Gastroesophageal sphincter (tissue), 4 donors: ENCODE measurements at regions not wholly inside any gene's neighbourhood (a gene's known extent, or its start where the extent isn't known, plus 50 kb on each side); places are given as distances from the start of the nearest gene placed in this dataset.

Source experiments
- ATAC-seq: fragments of 150-250 bp; one replicate; pipeline ENCODE4 v1.9.1; 2016; ENCODE audit warnings: mild to moderate bottlenecking, moderate library complexity
- H3K27ac ChIP-seq, 4 donors: fragments of 200-600 bp; sonication (generic) in 3 of 4; 1 replicate in 3 of 4; 2 replicates in 1 of 4; pipeline ENCODE4 v1.5.1; 2016 to 2019
- H3K27me3 ChIP-seq: fragments of 200-600 bp; sonication (generic); one replicate; pipeline ENCODE4 v1.5.1; 2019
- H3K36me3 ChIP-seq, 2 donors: fragments of 200-600 bp; sonication (generic); one replicate each; pipeline ENCODE4 v1.5.1; 2019; ENCODE audit warnings: control low read depth in 1 of 2
- H3K4me1 ChIP-seq, 3 donors: fragments of 200-600 bp; sonication (generic); 1 replicate in 2 of 3; 2 replicates in 1 of 3; pipeline ENCODE4 v1.5.1; 2016 to 2019; ENCODE audit warnings: control low read depth in 2 of 3
- H3K4me3 ChIP-seq, 2 donors: fragments of 200-600 bp; sonication (generic); one replicate each; pipeline ENCODE4 v1.5.1; 2019; ENCODE audit warnings: mild to moderate bottlenecking in 1 of 2, moderate library complexity in 1 of 2
- H3K9me3 ChIP-seq, 3 donors: fragments of 200-600 bp; sonication (generic); one replicate each; pipeline ENCODE4 v1.5.1; 2017 to 2019; ENCODE audit warnings: control low read depth in 2 of 3
- EP300 ChIP-seq: sonication (generic); formaldehyde crosslinking; IDR thresholded peaks from one replicate; pipeline ENCODE4 v1.6.1; 2017; ENCODE audit warnings: antibody characterized with exemption, mild to moderate bottlenecking
- POLR2A ChIP-seq, 2 donors: fragments of 450-650 bp; IDR thresholded peaks; one replicate each; pipeline ENCODE4 v1.6.1; 2017; ENCODE audit warnings: antibody characterized with exemption in 2 of 2, mild to moderate bottlenecking in 2 of 2, moderate library complexity in 1 of 2
- POLR2AphosphoS5 ChIP-seq: sonication (generic); formaldehyde crosslinking; IDR thresholded peaks from one replicate; pipeline ENCODE4 v1.6.1; 2017; ENCODE audit warnings: antibody characterized with exemption
- WGBS, 2 donors: methylation state at CpG; one replicate each; pipeline ENCODE4 v1.1.5; 2018; ENCODE audit warnings: low coverage in 1 of 2; 5-methylcytosine and 5-hydroxymethylcytosine counted together
- TF ChIP-seq, protein P1 (sequence below), 4 experiments: fragments of 200-600 bp in 2 of 4; fragments of 450-650 bp in 2 of 4; sonication (generic) in 1 of 4; IDR thresholded peaks; one replicate each; pipeline ENCODE4 v1.5.1; 2017 to 2019; ENCODE audit warnings: antibody characterized with exemption in 4 of 4, mild to moderate bottlenecking in 2 of 4, moderate library complexity in 2 of 4

GRCh38 chr3:88678747-88679146 is 428.7 kb upstream of the EPHA3 start:
- H3K27ac ChIP-seq, result no peak overlapping the region
- no peaks in the 10 kb centered on the region for H3K9me3 ChIP-seq
- H3K36me3 ChIP-seq, result no peaks in the 10 kb centered on the region
- no peaks in the 10 kb centered on the region for H3K27me3 ChIP-seq
- TF ChIP-seq POLR2AphosphoS5 (no peak), EP300 (no peak), POLR2A (IDR thresholded peaks at IDR 0.05) (no peak)
- TF ChIP-seq, protein P1, sequence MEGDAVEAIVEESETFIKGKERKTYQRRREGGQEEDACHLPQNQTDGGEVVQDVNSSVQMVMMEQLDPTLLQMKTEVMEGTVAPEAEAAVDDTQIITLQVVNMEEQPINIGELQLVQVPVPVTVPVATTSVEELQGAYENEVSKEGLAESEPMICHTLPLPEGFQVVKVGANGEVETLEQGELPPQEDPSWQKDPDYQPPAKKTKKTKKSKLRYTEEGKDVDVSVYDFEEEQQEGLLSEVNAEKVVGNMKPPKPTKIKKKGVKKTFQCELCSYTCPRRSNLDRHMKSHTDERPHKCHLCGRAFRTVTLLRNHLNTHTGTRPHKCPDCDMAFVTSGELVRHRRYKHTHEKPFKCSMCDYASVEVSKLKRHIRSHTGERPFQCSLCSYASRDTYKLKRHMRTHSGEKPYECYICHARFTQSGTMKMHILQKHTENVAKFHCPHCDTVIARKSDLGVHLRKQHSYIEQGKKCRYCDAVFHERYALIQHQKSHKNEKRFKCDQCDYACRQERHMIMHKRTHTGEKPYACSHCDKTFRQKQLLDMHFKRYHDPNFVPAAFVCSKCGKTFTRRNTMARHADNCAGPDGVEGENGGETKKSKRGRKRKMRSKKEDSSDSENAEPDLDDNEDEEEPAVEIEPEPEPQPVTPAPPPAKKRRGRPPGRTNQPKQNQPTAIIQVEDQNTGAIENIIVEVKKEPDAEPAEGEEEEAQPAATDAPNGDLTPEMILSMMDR (IDR thresholded peaks at IDR 0.05), result no peak
- no peak overlapping the region for H3K4me3 ChIP-seq
- no peak for ATAC-seq
- WGBS, 2 donors, result 89 to 100% methylated on average over 2 of the region's 3 CpGs
- H3K4me1 ChIP-seq, result no peaks in the 10 kb centered on the region

DNA sequence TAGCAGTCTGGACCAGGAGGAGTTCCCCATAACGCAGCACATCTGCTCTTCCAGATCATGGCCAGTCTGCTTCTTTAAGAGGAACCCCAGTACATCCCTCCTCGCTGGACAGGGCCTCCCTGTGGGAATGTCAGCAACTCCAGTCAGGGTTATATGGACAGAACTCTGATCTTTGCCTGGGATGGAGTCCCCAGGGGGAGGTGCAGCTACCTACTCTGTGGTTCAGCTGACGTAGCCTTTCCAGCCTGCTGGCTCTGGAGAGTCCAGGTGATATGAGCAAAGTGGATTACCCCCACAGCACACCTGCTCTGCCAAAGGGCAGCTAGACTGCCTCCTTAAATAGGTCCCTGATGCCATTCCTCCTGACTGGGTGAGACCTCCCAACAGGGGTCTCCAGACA is 417.1 kb upstream of the EPHA3 start:
- Histone ChIP-seq H3K9me3 (no peaks in the 10 kb centered on the region), H3K4me1 (no peaks in the 10 kb centered on the region), H3K4me3 (no peak overlapping the region), H3K27me3 (no peaks in the 10 kb centered on the region), H3K27ac (no peak overlapping the region), H3K36me3 (no peaks in the 10 kb centered on the region)
- no CpG with 5 or more reads among the region's 3 CpGs for WGBS, 2 donors
- TF ChIP-seq EP300, result no peak
- TF ChIP-seq, protein P1 (IDR thresholded peaks at IDR 0.05), result no peak
- ATAC-seq, result no peak

DNA sequence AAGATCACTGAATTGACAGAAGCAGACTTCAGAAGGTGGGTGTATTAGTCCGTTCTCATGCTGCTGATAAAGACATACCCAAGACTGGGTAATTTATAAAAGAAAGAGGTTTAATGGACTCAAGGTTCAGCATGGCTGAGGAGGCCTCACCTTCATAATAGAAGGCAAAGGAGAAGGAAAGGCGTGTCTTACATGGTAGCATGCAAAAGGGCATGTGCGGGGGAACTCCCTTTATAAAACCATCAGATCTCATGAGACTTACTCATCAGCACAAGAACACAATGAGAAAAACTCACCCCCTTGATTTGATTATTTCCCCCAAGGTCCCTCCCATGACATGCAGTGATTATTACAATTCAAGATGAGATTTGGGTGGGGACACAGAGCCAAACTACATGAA is 416.3 kb upstream of the EPHA3 start:
- no peak for ATAC-seq
- 92 to 100% methylated on average over 1 to 3 of the region's 3 CpGs for WGBS, 2 donors
- no peaks in the 10 kb centered on the region for H3K27me3 ChIP-seq
- H3K4me3 ChIP-seq, result no peak overlapping the region
- H3K27ac ChIP-seq, result no peak overlapping the region
- TF ChIP-seq POLR2AphosphoS5 (no peak), POLR2A (IDR thresholded peaks at IDR 0.05) (no peak), EP300 (no peak)
- TF ChIP-seq, protein P1 (IDR thresholded peaks at IDR 0.05), result no peak
- no peaks in the 10 kb centered on the region for H3K9me3 ChIP-seq
- no peaks in the 10 kb centered on the region for H3K4me1 ChIP-seq
- H3K36me3 ChIP-seq, result no peaks in the 10 kb centered on the region

- no peak for TF ChIP-seq POLR2AphosphoS5
- TF ChIP-seq, protein P1 (IDR thresholded peaks at IDR 0.05), result no peak
- TF ChIP-seq EP300, result no peak
- no peak for TF ChIP-seq POLR2A (IDR thresholded peaks at IDR 0.05)
- ATAC-seq, result no peak
These were observed 403.8 kb upstream of the EPHA3 start for GRCh38 chr3:88703501-88704059.

GRCh38 chr3:88704338-88704737 is 403.1 kb upstream of the EPHA3 start:
- Histone ChIP-seq H3K4me3 (no peak overlapping the region), H3K9me3 (no peaks in the 10 kb centered on the region), H3K4me1 (no peaks in the 10 kb centered on the region), H3K36me3 (no peaks in the 10 kb centered on the region), H3K27me3 (no peaks in the 10 kb centered on the region), H3K27ac (no peak overlapping the region)
- WGBS, 2 donors, result 81% methylated on average over 3 of the region's 3 CpGs
- ATAC-seq, result no peak
- TF ChIP-seq POLR2A (IDR thresholded peaks at IDR 0.05) (no peak), POLR2AphosphoS5 (no peak), EP300 (no peak)
- TF ChIP-seq, protein P1 (IDR thresholded peaks at IDR 0.05), result no peak

More at GRCh38 chr3:88703501-88704059, 403.8 kb upstream of the EPHA3 start:
- H3K4me3 ChIP-seq, result no peak overlapping the region
- no peak overlapping the region for H3K27ac ChIP-seq
- H3K9me3 ChIP-seq, result no peaks in the 10 kb centered on the region
- H3K27me3 ChIP-seq, result no peaks in the 10 kb centered on the region
- 55 to 56% methylated on average over 3 of the region's 3 CpGs for WGBS, 2 donors
- H3K36me3 ChIP-seq, result no peaks in the 10 kb centered on the region
- no peaks in the 10 kb centered on the region for H3K4me1 ChIP-seq
